ENCODE measurements at regions not wholly inside any gene's neighbourhood (a gene's known extent, or its start where the extent isn't known, plus 50 kb on each side); places are given as distances from the start of the nearest gene placed in this dataset.

DNA sequence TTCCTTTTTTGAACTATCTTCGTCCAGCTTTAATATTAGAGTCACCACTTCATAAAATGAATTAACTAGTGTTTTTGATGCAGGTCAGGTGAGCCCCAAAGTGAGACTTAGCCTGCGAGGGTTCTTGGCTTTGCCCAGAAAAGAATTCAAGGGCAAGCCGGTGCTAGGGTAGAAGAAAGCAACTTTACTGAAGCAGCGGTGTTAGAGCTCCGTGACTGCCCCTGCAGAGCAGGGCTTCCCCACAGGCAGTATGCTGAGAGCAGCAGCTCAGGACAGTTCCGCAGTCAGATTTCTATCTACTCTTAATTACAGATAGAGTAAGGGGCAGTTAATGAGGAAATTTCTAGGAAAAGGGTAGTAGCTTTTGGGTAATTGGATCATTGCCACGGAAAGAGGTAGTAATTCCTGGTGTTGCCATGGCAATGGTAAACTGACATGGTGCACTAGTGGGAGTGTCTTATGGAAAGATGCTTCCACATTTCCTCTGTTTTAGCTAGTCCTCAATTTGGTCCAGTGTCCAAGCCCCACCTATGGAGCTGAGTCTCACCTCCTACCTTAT is 432.2 kb upstream of the ZNF507 start:
- Histone ChIP-seq H3K4me3 (no peak overlapping the region), H3K27me3 (ENCODE audit: control insufficient read depth in 3 of 3, insufficient read depth in 3 of 3, low read length in 2 of 3) (no peaks in the 10 kb centered on the region), H3K9me3 (ENCODE audit: control insufficient read depth in 4 of 4, insufficient read depth in 3 of 4, low read length in 3 of 4) (no peaks in the 10 kb centered on the region), H3K36me3 (ENCODE audit: control insufficient read depth in 4 of 4, insufficient read depth in 4 of 4, low read length in 4 of 4) (no peaks in the 10 kb centered on the region), H3K4me1 (ENCODE audit: control insufficient read depth in 5 of 5, insufficient read depth in 5 of 5, low read length in 5 of 5) (peaks cover 0 to 34% (median 0%) of the 10 kb centered on the region in 5 donors), H3K9ac (ENCODE audit: insufficient read depth in 1 of 2, low read length in 2 of 2) (no peak overlapping the region), H3K27ac (ENCODE audit: low read depth in 1 of 2, low read length in 1 of 2) (no peak overlapping the region)
- WGBS, 2 donors, result 65 to 79% methylated on average over 7 of the region's 7 CpGs
- DNase-seq, result peak; percentile 37 to 66 (median 46)
- ATAC-seq (ENCODE audit: insufficient read depth, low FRiP score), result no peak
- TF ChIP-seq, protein P1, sequence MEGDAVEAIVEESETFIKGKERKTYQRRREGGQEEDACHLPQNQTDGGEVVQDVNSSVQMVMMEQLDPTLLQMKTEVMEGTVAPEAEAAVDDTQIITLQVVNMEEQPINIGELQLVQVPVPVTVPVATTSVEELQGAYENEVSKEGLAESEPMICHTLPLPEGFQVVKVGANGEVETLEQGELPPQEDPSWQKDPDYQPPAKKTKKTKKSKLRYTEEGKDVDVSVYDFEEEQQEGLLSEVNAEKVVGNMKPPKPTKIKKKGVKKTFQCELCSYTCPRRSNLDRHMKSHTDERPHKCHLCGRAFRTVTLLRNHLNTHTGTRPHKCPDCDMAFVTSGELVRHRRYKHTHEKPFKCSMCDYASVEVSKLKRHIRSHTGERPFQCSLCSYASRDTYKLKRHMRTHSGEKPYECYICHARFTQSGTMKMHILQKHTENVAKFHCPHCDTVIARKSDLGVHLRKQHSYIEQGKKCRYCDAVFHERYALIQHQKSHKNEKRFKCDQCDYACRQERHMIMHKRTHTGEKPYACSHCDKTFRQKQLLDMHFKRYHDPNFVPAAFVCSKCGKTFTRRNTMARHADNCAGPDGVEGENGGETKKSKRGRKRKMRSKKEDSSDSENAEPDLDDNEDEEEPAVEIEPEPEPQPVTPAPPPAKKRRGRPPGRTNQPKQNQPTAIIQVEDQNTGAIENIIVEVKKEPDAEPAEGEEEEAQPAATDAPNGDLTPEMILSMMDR (IDR thresholded peaks at IDR 0.05; ENCODE audit: control extremely low read depth, extremely low read depth), result no peak

GRCh38 chr19:31930401-31930800 is 415.0 kb upstream of the ZNF507 start:
- H3K4me1 ChIP-seq (ENCODE audit: control insufficient read depth in 5 of 5, insufficient read depth in 5 of 5, low read length in 5 of 5), result no peaks in the 10 kb centered on the region
- H3K9ac ChIP-seq (ENCODE audit: insufficient read depth in 1 of 2, low read length in 2 of 2), result no peak overlapping the region
- peaks cover 0 to 3% (median 0%) of the 10 kb centered on the region in 4 donors for H3K9me3 ChIP-seq (ENCODE audit: control insufficient read depth in 4 of 4, insufficient read depth in 3 of 4, low read length in 3 of 4)
- 83 to 85% methylated on average over 2 of the region's 2 CpGs for WGBS, 2 donors
- no peak overlapping the region for H3K27ac ChIP-seq (ENCODE audit: low read depth in 1 of 2, low read length in 1 of 2)
- H3K4me3 ChIP-seq, result no peak overlapping the region
- TF ChIP-seq, protein P1 (IDR thresholded peaks at IDR 0.05; ENCODE audit: control extremely low read depth, extremely low read depth), result no peak
- no peak for DNase-seq
- no peak for ATAC-seq (ENCODE audit: insufficient read depth, low FRiP score)
- no peaks in the 10 kb centered on the region for H3K27me3 ChIP-seq (ENCODE audit: control insufficient read depth in 3 of 3, insufficient read depth in 3 of 3, low read length in 2 of 3)
- no peaks in the 10 kb centered on the region for H3K36me3 ChIP-seq (ENCODE audit: control insufficient read depth in 4 of 4, insufficient read depth in 4 of 4, low read length in 4 of 4)

GRCh38 chr19:31937983-31938382 is 407.4 kb upstream of the ZNF507 start:
- Histone ChIP-seq H3K27me3 (ENCODE audit: control insufficient read depth in 3 of 3, insufficient read depth in 3 of 3, low read length in 2 of 3) (no peaks in the 10 kb centered on the region), H3K9me3 (ENCODE audit: control insufficient read depth in 4 of 4, insufficient read depth in 3 of 4, low read length in 3 of 4) (peaks cover 0 to 3% (median 1%) of the 10 kb centered on the region in 4 donors), H3K4me1 (ENCODE audit: control insufficient read depth in 5 of 5, insufficient read depth in 5 of 5, low read length in 5 of 5) (peaks cover 0 to 9% (median 0%) of the 10 kb centered on the region in 5 donors), H3K27ac (ENCODE audit: low read depth in 1 of 2, low read length in 1 of 2) (no peak overlapping the region), H3K4me3 (no peak overlapping the region), H3K36me3 (ENCODE audit: control insufficient read depth in 4 of 4, insufficient read depth in 4 of 4, low read length in 4 of 4) (no peaks in the 10 kb centered on the region), H3K9ac (ENCODE audit: insufficient read depth in 1 of 2, low read length in 2 of 2) (no peak overlapping the region)
- 89 to 97% methylated on average over 3 of the region's 3 CpGs for WGBS, 2 donors
- TF ChIP-seq, protein P1 (IDR thresholded peaks at IDR 0.05; ENCODE audit: control extremely low read depth, extremely low read depth), result no peak
- DNase-seq, result no peak
- no peak for ATAC-seq (ENCODE audit: insufficient read depth, low FRiP score)

DNA sequence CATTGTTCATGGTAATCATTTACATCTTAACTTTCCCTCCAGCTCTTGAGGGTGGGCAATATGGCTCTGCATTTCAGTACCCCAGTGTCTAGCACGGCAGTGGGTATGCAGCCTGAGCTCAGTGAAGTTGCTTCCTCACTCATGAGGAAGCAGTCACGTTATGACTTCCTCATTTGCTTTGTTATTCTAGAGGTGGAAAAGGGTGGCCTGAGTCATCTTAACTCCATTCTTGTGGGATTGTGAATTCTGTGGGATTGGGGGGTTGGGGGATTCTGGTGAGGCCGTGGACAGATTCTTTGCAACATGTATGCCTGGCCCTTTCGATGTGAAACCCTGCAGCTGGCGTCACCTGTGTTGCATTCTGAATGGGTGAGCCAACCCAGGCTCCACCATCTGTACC is 406.7 kb upstream of the ZNF507 start:
- no peak for ATAC-seq (ENCODE audit: insufficient read depth, low FRiP score)
- no peak for DNase-seq
- no peak overlapping the region for H3K9ac ChIP-seq (ENCODE audit: insufficient read depth in 1 of 2, low read length in 2 of 2)
- H3K36me3 ChIP-seq (ENCODE audit: control insufficient read depth in 4 of 4, insufficient read depth in 4 of 4, low read length in 4 of 4), result no peaks in the 10 kb centered on the region
- H3K27me3 ChIP-seq (ENCODE audit: control insufficient read depth in 3 of 3, insufficient read depth in 3 of 3, low read length in 2 of 3), result no peaks in the 10 kb centered on the region
- TF ChIP-seq, protein P1 (IDR thresholded peaks at IDR 0.05; ENCODE audit: control extremely low read depth, extremely low read depth), result no peak
- H3K4me3 ChIP-seq, result no peak overlapping the region
- 46 to 69% methylated on average over 5 of the region's 5 CpGs for WGBS, 2 donors
- peaks cover 0 to 3% (median 1%) of the 10 kb centered on the region in 4 donors for H3K9me3 ChIP-seq (ENCODE audit: control insufficient read depth in 4 of 4, insufficient read depth in 3 of 4, low read length in 3 of 4)
- no peak overlapping the region for H3K27ac ChIP-seq (ENCODE audit: low read depth in 1 of 2, low read length in 1 of 2)
- peaks cover 0 to 15% (median 3%) of the 10 kb centered on the region in 5 donors for H3K4me1 ChIP-seq (ENCODE audit: control insufficient read depth in 5 of 5, insufficient read depth in 5 of 5, low read length in 5 of 5)

All from lung (tissue), 11 donors.